ENCODE measurements at regions not wholly inside any gene's neighbourhood (a gene's known extent, or its start where the extent isn't known, plus 50 kb on each side); places are given as distances from the start of the nearest gene placed in this dataset.
"Not testable (repeated sequence)": the region's sequence is repeated elsewhere in the genome, so short reads cannot be mapped to it uniquely, and the experiment has no call there.

DNA sequence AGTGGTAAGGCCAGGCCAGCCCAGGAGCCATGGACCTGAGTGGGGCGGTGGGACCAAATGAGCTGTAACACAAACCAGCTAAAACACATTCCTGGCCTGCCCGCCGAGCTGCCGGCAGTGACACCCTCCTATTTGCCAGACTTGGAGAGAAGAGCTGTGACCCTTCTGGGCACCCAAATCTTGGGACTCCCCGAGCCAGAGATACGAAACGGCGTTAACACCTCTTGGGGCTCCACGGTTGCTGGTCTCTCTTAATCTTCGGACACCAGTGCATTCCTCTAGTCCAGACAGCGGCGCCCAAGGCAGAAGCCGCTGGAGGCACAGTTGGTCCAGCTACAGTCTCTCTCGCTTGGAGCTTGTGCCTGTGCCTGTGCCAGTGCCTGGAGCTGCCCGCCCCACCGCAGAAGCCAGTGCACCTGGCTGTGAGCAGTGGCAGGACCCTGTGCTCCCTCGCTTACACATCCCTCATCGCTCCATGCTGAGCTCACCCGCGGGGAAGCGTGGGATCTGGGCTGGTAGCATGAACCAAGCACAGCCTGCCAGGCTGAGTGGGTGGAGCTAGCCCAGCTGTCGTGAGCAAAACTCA lies 147.2 kb upstream of the KLHL1 start:
- DNase-seq (ENCODE audit: low read depth), result no peak

DNA sequence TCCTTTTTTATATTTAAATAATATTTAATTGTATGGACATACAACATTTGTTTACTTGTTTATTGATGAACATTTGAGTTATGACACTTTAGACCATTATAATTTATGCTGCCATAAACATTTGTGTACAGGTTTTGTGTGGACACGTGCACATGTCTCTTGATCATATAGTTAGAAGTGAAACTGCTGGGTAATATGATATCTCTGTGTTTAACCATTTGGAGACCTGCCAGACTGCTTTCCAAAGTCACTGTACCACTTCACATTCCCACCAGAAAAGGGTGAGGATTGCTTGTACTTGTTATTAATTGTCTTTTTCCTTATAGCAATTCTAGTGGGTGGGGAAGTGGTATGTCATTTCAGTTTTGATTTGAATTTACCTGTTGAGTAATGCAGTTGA lies 145.6 kb upstream of the KLHL1 start:
- DNase-seq (ENCODE audit: low read depth), result no peak

- DNase-seq (ENCODE audit: low read depth), result no peak
Observed at GRCh38 chr13:70253411-70253810, 145.2 kb upstream of the KLHL1 start.

DNA sequence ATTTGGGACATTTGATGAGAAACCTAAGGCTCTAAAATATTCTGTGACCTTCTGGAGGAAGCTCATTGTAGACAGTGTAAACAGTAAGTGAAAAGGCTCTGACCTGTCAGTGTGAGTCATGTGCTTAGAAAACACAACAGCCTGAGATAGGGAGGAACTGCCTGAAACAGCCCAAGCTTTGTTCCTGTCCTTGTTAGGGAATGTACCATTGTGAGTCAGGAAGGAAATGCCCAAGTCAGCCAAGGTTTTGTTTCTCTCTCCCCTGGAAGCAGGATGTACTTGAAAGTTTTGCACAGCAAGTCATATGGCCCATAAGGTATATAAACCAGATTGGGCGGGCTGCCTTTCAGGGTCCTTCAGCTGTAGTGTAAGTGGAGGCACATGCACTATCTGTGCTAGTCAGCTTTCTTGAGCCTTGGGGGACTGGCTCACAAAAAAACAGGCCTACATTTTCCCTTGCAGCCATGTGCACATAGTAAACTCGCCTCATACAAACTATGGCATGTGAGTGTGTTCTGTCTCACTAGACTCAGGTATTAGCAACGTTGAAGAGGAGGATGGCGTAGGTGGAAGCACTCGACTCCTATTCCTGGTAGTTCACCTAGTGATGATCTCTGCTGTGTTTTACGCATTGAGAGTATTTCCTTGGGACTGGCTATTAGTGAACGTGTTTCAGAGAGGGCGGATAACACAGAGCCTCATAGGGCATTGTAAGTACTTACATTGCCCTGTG lies 141.2 kb upstream of the KLHL1 start:
- DNase-seq (ENCODE audit: low read depth), result no peak

GRCh38 chr13:70237131-70237530 lies 128.9 kb upstream of the KLHL1 start:
- no peak for DNase-seq (ENCODE audit: low read depth)

GRCh38 chr13:70235565-70235964 lies 127.3 kb upstream of the KLHL1 start:
- no peak for DNase-seq (ENCODE audit: low read depth)

GRCh38 chr13:70223911-70224310 lies 115.7 kb upstream of the KLHL1 start:
- DNase-seq (ENCODE audit: low read depth), result no peak

DNA sequence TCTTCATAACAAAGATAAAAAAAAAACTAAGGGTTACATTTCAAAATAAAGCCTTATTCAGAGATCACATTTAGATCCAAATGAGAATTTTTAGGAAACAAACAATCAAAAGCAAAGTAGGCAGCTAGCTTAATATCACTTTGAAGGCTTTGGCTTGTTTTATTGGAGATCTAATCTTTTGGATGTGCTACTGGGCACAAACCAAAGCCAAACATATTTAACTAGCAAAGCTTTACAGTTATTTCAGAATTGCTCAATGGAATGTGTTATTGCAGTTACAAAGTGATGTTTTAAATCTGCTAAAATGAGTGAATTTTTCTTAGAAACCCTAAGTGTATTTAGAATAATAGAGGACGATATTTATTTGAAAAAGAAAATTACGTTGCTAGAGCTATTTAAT lies 114.7 kb upstream of the KLHL1 start:
- DNase-seq (ENCODE audit: low read depth), result no peak

- no peak for DNase-seq (ENCODE audit: low read depth)
Observed at GRCh38 chr13:70218618-70219017, 110.4 kb upstream of the KLHL1 start.

DNA sequence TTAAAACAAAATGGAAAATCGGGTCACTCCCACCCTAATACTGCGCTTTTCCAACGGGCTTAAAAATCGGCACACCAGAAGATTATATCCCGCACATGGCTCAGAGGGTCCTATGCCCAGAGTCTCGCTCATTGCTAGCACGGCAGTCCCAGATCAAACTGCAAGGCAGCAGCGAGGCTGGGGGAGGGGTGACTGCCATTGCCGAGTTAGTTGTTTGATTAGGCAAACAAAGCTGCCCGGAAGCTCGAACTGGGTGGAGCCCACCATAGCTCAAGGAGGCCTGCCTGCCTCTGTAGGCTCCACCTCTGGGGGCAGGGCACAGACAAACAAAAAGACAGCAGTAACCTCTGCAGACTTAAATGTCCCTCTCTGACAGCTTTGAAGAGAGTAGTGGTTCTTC lies 100.7 kb upstream of the KLHL1 start:
- DNase-seq (ENCODE audit: low read depth), result not testable (repeated sequence)

GRCh38 chr13:70206671-70207070 lies 98.4 kb upstream of the KLHL1 start:
- no peak for DNase-seq (ENCODE audit: low read depth)

GRCh38 chr13:70203661-70204229 lies 95.5 kb upstream of the KLHL1 start:
- no peak for DNase-seq (ENCODE audit: low read depth)

GRCh38 chr13:70191034-70191433 lies 82.8 kb upstream of the KLHL1 start:
- DNase-seq (ENCODE audit: low read depth), result no peak

- no peak for DNase-seq (ENCODE audit: low read depth)
Observed at GRCh38 chr13:70189981-70190380, 81.7 kb upstream of the KLHL1 start.

GRCh38 chr13:70188567-70188966 lies 80.3 kb upstream of the KLHL1 start:
- no peak for DNase-seq (ENCODE audit: low read depth)

DNA sequence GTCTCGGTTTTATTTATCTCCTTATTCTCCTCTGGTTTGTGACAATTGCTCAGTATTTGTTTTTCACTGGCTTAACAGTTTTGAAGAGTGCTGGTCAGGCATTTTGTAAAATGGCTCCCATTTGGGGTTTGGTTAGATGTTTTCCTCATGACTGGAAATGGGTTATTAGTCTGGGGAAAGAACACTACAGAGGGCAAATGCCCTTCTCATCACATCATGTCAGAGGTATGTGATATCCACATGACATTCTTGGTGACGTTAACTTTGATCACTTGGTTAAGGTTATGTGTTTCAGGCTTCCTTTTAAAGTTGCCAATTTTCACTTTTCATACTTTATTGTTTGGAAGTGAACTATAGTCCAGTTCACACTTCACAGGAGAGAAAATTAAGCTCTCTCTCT lies 74.8 kb upstream of the KLHL1 start:
- DNase-seq (ENCODE audit: low read depth), result no peak

All from activated T-cell treated with anti-CD3 and anti-CD28 coated beads for 24 hours (primary cell).